Activated CD8-positive, alpha-beta T cell treated with anti-CD3 and anti-CD28 coated beads, Interleukin-2, amount 10 ng/mL, durations not matched to agents 7 days and 5 days (primary cell): ENCODE measurements at regions not wholly inside any gene's neighbourhood (a gene's known extent, or its start where the extent isn't known, plus 50 kb on each side); places are given as distances from the start of the nearest gene placed in this dataset.
"Not testable (repeated sequence)": the region's sequence is repeated elsewhere in the genome, so short reads cannot be mapped to it uniquely, and the experiment has no call there.

Experiments used
- ATAC-seq: fragments of 150-1000 bp; cut with Tn5 transposase; one replicate; pipeline ENCODE4 v1.10.0; 2021; ENCODE audit warnings: moderate library complexity
- CTCF ChIA-PET: fragments of 350-600 bp; sonication (Branson Sonifier 250); formaldehyde crosslinking; loops from one replicate; lab custom pipeline; 2021; ENCODE audit warnings: antibody characterized with exemption; lab: Charles Lee
- POLR2A ChIA-PET: fragments of 350-600 bp; sonication (Branson Sonifier 250); formaldehyde crosslinking; loops from one replicate; lab custom pipeline; 2021; ENCODE audit warnings: antibody characterized with exemption; lab: Charles Lee
- DNase-seq: peaks from one replicate; pipeline ENCODE4 v3.0.0-alpha.2; 2020
- H3K27ac Mint-ChIP-seq: one replicate; pipeline ENCODE4 v1.8.0; 2021; ENCODE audit warnings: mild to moderate bottlenecking, mixed read lengths
- H3K27me3 Mint-ChIP-seq: one replicate; pipeline ENCODE4 v1.8.0; 2021; ENCODE audit warnings: low read depth, mixed read lengths
- H3K36me3 Mint-ChIP-seq: one replicate; pipeline ENCODE4 v1.8.0; 2021; ENCODE audit warnings: low read depth, mixed read lengths
- H3K4me1 Mint-ChIP-seq: one replicate; pipeline ENCODE4 v1.8.0; 2021; ENCODE audit warnings: low read depth, mixed read lengths
- H3K4me3 Mint-ChIP-seq: one replicate; pipeline ENCODE4 v1.8.0; 2021; ENCODE audit warnings: mild to moderate bottlenecking, mixed read lengths
- H3K9me3 Mint-ChIP-seq: one replicate; pipeline ENCODE4 v1.8.0; 2022; ENCODE audit warnings: mixed read lengths; ENCODE audit not compliant: insufficient read depth

GRCh38 chr1:230570724-230571360, 71.4 kb upstream of the COG2 start:
- Mint-ChIP-seq H3K36me3 (no peaks in the 10 kb centered on the region), H3K27ac (no peak overlapping the region), H3K9me3 (no peaks in the 10 kb centered on the region), H3K4me1 (no peaks in the 10 kb centered on the region), H3K27me3 (peaks cover 20% of the 10 kb centered on the region), H3K4me3 (no peak overlapping the region)
- no peak for DNase-seq
- CTCF ChIA-PET = no interaction called here
- POLR2A ChIA-PET = no interaction called here
- ATAC-seq = no peak

- Mint-ChIP-seq H3K9me3 (no peaks in the 10 kb centered on the region), H3K4me1 (no peaks in the 10 kb centered on the region), H3K27ac (no peak overlapping the region), H3K27me3 (peaks cover 24% of the 10 kb centered on the region), H3K4me3 (no peak overlapping the region), H3K36me3 (no peaks in the 10 kb centered on the region)
- ChIA-PET CTCF (no interaction called here), POLR2A (no interaction called here)
- DNase-seq = no peak
- ATAC-seq = no peak
Observed at GRCh38 chr1:230569201-230569600, 73.1 kb upstream of the COG2 start.

- CTCF ChIA-PET = no interaction called here
- H3K4me1 Mint-ChIP-seq = no peaks in the 10 kb centered on the region
- no peak for ATAC-seq
Observed at GRCh38 chr1:230568676-230569075, 73.6 kb upstream of the COG2 start.

GRCh38 chr1:230568008-230568407, 74.3 kb upstream of the COG2 start:
- H3K27ac Mint-ChIP-seq = peak overlapping the region; percentile 35
- ATAC-seq = no peak
- no peaks in the 10 kb centered on the region for H3K4me1 Mint-ChIP-seq
- no peak overlapping the region for H3K4me3 Mint-ChIP-seq
- ChIA-PET POLR2A (no interaction called here), CTCF (no interaction called here)
- no peaks in the 10 kb centered on the region for H3K9me3 Mint-ChIP-seq
- H3K27me3 Mint-ChIP-seq = peaks cover 31% of the 10 kb centered on the region
- no peak for DNase-seq
- H3K36me3 Mint-ChIP-seq = no peaks in the 10 kb centered on the region

More at GRCh38 chr1:230568676-230569075, 73.6 kb upstream of the COG2 start:
- POLR2A ChIA-PET = no interaction called here
- DNase-seq = no peak
- H3K27ac Mint-ChIP-seq = no peak overlapping the region
- H3K36me3 Mint-ChIP-seq = no peaks in the 10 kb centered on the region
- no peak overlapping the region for H3K4me3 Mint-ChIP-seq
- H3K27me3 Mint-ChIP-seq = peaks cover 26% of the 10 kb centered on the region
- no peaks in the 10 kb centered on the region for H3K9me3 Mint-ChIP-seq

- CTCF ChIA-PET = no interaction called here
- no peak for ATAC-seq
- H3K27me3 Mint-ChIP-seq = peaks cover 31% of the 10 kb centered on the region
- H3K4me3 Mint-ChIP-seq = no peak overlapping the region
- DNase-seq = no peak
- no peaks in the 10 kb centered on the region for H3K36me3 Mint-ChIP-seq
- no peak overlapping the region for H3K27ac Mint-ChIP-seq
- no peaks in the 10 kb centered on the region for H3K4me1 Mint-ChIP-seq
- H3K9me3 Mint-ChIP-seq = no peaks in the 10 kb centered on the region
- POLR2A ChIA-PET = no interaction called here
Observed at GRCh38 chr1:230567221-230567575, 75.1 kb upstream of the COG2 start.

- not testable (repeated sequence) for H3K27ac Mint-ChIP-seq
Observed at GRCh38 chr1:230566532-230567220, 75.6 kb upstream of the COG2 start.

GRCh38 chr1:230565141-230565540, 77.1 kb upstream of the COG2 start:
- Mint-ChIP-seq H3K4me3 (no peak overlapping the region), H3K9me3 (no peaks in the 10 kb centered on the region), H3K4me1 (no peaks in the 10 kb centered on the region), H3K27ac (no peak overlapping the region), H3K27me3 (peaks cover 29% of the 10 kb centered on the region), H3K36me3 (no peaks in the 10 kb centered on the region)
- no peak for DNase-seq
- ATAC-seq = no peak
- CTCF ChIA-PET = no interaction called here
- POLR2A ChIA-PET = no interaction called here

More at GRCh38 chr1:230566532-230567220, 75.6 kb upstream of the COG2 start:
- ATAC-seq, CTCF ChIA-PET, H3K9me3 Mint-ChIP-seq, DNase-seq, H3K4me1 Mint-ChIP-seq, H3K36me3 Mint-ChIP-seq, POLR2A ChIA-PET, H3K4me3 Mint-ChIP-seq: not testable (repeated sequence)
- peaks cover 33% of the 10 kb centered on the region for H3K27me3 Mint-ChIP-seq

- no peaks in the 10 kb centered on the region for H3K9me3 Mint-ChIP-seq
- ATAC-seq (no peak), DNase-seq (no peak)
- no peaks in the 10 kb centered on the region for H3K4me1 Mint-ChIP-seq
- CTCF ChIA-PET = no interaction called here
- no peaks in the 10 kb centered on the region for H3K36me3 Mint-ChIP-seq
- H3K27ac Mint-ChIP-seq = no peak overlapping the region
- POLR2A ChIA-PET = no interaction called here
- H3K27me3 Mint-ChIP-seq = peaks cover 24% of the 10 kb centered on the region
- H3K4me3 Mint-ChIP-seq = no peak overlapping the region
Observed at GRCh38 chr1:230563591-230563990, 78.7 kb upstream of the COG2 start.

GRCh38 chr1:230561570-230561969, 80.7 kb upstream of the COG2 start:
- no peak overlapping the region for H3K27ac Mint-ChIP-seq
- no peaks in the 10 kb centered on the region for H3K9me3 Mint-ChIP-seq
- POLR2A ChIA-PET = no interaction called here
- CTCF ChIA-PET = no interaction called here
- DNase-seq = no peak
- ATAC-seq = no peak
- H3K36me3 Mint-ChIP-seq = no peaks in the 10 kb centered on the region
- H3K4me1 Mint-ChIP-seq = no peaks in the 10 kb centered on the region
- H3K27me3 Mint-ChIP-seq = peaks cover 33% of the 10 kb centered on the region
- H3K4me3 Mint-ChIP-seq = no peak overlapping the region

GRCh38 chr1:230558324-230558723, 84.0 kb upstream of the COG2 start:
- Mint-ChIP-seq H3K27me3 (peaks cover 21% of the 10 kb centered on the region), H3K4me3 (no peak overlapping the region), H3K9me3 (no peaks in the 10 kb centered on the region), H3K36me3 (no peaks in the 10 kb centered on the region), H3K27ac (no peak overlapping the region), H3K4me1 (no peaks in the 10 kb centered on the region)
- CTCF ChIA-PET = no interaction called here
- DNase-seq (no peak), ATAC-seq (no peak)
- POLR2A ChIA-PET = no interaction called here

- Mint-ChIP-seq H3K36me3 (no peaks in the 10 kb centered on the region), H3K9me3 (no peaks in the 10 kb centered on the region), H3K4me3 (no peak overlapping the region), H3K4me1 (no peaks in the 10 kb centered on the region), H3K27ac (no peak overlapping the region), H3K27me3 (peaks cover 25% of the 10 kb centered on the region)
- ATAC-seq (no peak), DNase-seq (no peak)
- CTCF ChIA-PET = no interaction called here
- POLR2A ChIA-PET = no interaction called here
Observed at GRCh38 chr1:230556453-230556852, 85.8 kb upstream of the COG2 start.

GRCh38 chr1:230555814-230556213, 86.5 kb upstream of the COG2 start:
- H3K36me3 Mint-ChIP-seq = no peaks in the 10 kb centered on the region
- ChIA-PET POLR2A (no interaction called here), CTCF (no interaction called here)
- H3K27me3 Mint-ChIP-seq = peaks cover 25% of the 10 kb centered on the region
- H3K4me1 Mint-ChIP-seq = no peaks in the 10 kb centered on the region
- no peak overlapping the region for H3K4me3 Mint-ChIP-seq
- no peak for ATAC-seq
- no peaks in the 10 kb centered on the region for H3K9me3 Mint-ChIP-seq
- DNase-seq = no peak
- no peak overlapping the region for H3K27ac Mint-ChIP-seq
